Endothelial cell of umbilical vein (primary cell): ENCODE measurements at regions not wholly inside any gene's neighbourhood (a gene's known extent, or its start where the extent isn't known, plus 50 kb on each side); places are given as distances from the start of the nearest gene placed in this dataset.

Experiments
- BruUV-seq: library from RNA; stranded (reverse); fragments of 400-500 nt; replicated peaks from 2 replicates; lab custom pipeline; 2021; lab: Mats Ljungman, UMichigan
- CTCF ChIA-PET: fragments of 300-600, 350-600 bp; sonication (Branson Sonifier 250); formaldehyde crosslinking; loops from one replicate; lab custom pipeline; 2021; ENCODE audit warnings: antibody characterized with exemption, inconsistent platforms; lab: Charles Lee
- POLR2A ChIA-PET: fragments of 300-600, 350-600 bp; sonication (Branson Sonifier 250); formaldehyde crosslinking; loops from one replicate; lab custom pipeline; 2021; ENCODE audit warnings: antibody characterized with exemption, inconsistent platforms; lab: Charles Lee
- DNase-seq: peaks from one replicate; pipeline ENCODE4 v3.0.0-alpha.2; 2011; ENCODE audit warnings: low read depth, low spot score
- FAIRE-seq: peaks from 2 replicates; lab custom pipeline; 2011; peaks lifted over from hg19 to GRCh38; lab: Jason Lieb, UNC
- H2AFZ ChIP-seq: 2 replicates; pipeline ENCODE4 v1.6.0; 2012; ENCODE audit warnings: low read depth, low read length, control low read depth, inconsistent platforms
- H3K27ac ChIP-seq: 2 replicates; pipeline ENCODE4 v1.5.1; 2011; ENCODE audit warnings: low read depth, mild to moderate bottlenecking, control low read depth, low read length, moderate library complexity; ENCODE audit not compliant: insufficient read depth
- H3K27me3 ChIP-seq, 2 experiments: 2 replicates each; pipeline versions ENCODE4 v1.6.0 to v1.6.1; 2011; ENCODE audit warnings: low read length in 2 of 2, mixed read lengths in 1 of 2; ENCODE audit not compliant: control insufficient read depth in 2 of 2, insufficient read depth in 2 of 2
- H3K36me3 ChIP-seq, 2 experiments: 2 replicates in 1 of 2; 3 replicates in 1 of 2; pipeline ENCODE4 v1.5.1; 2011; ENCODE audit warnings: low read length in 2 of 2, mild to moderate bottlenecking in 1 of 2, moderate library complexity in 1 of 2; ENCODE audit not compliant: control insufficient read depth in 2 of 2, insufficient read depth in 2 of 2; ENCODE audit errors: extremely low read depth in 1 of 2
- H3K4me1 ChIP-seq: 3 replicates; pipeline ENCODE4 v1.5.1; 2011; ENCODE audit warnings: mild to moderate bottlenecking, low read length; ENCODE audit not compliant: control insufficient read depth, insufficient read depth; ENCODE audit errors: extremely low read depth
- H3K4me2 ChIP-seq: 2 replicates; pipeline ENCODE4 v1.6.1; 2011; ENCODE audit warnings: low read length, control low read depth, mixed read lengths; ENCODE audit not compliant: insufficient read depth
- H3K4me3 ChIP-seq, 3 experiments: fragments of 200-600 bp in 1 of 3; sonication (generic), shearing (Covaris generic) in 1 of 3; replicated peaks in 1 of 3; 2 replicates each; pipeline ENCODE4 v1.5.1; 2011 to 2016; ENCODE audit warnings: control low read depth in 3 of 3, low read length in 3 of 3, mild to moderate bottlenecking in 2 of 3, inconsistent platforms in 1 of 3, low read depth in 1 of 3, moderate library complexity in 1 of 3; ENCODE audit not compliant: insufficient read depth in 1 of 3
- H3K79me2 ChIP-seq: 2 replicates; pipeline ENCODE4 v1.6.0; 2012; ENCODE audit warnings: low read length, inconsistent platforms; ENCODE audit not compliant: control insufficient read depth, insufficient read depth
- H3K9ac ChIP-seq: replicated peaks from 2 replicates; pipeline ENCODE3; 2011; ENCODE audit warnings: low read length, control low read depth; ENCODE audit not compliant: insufficient read depth; ENCODE audit errors: extremely low read depth
- H3K9me1 ChIP-seq: replicated peaks from 3 replicates; pipeline ENCODE4 v1.6.0; 2011; ENCODE audit warnings: mild to moderate bottlenecking, low read length; ENCODE audit not compliant: control insufficient read depth, insufficient read depth; ENCODE audit errors: extremely low read depth
- H3K9me3 ChIP-seq: replicated peaks from 2 replicates; pipeline ENCODE4 v1.5.1; 2012; ENCODE audit warnings: low read length, inconsistent platforms; ENCODE audit not compliant: control insufficient read depth, insufficient read depth
- H4K20me1 ChIP-seq: replicated peaks from 2 replicates; pipeline ENCODE3; 2011; ENCODE audit warnings: mild to moderate bottlenecking, low read length; ENCODE audit not compliant: control insufficient read depth, insufficient read depth; ENCODE audit errors: extremely low read depth
- CTCF ChIP-seq, 2 donors: IDR thresholded peaks; 1 replicate in 1 of 2; 2 replicates in 1 of 2; pipeline ENCODE4 v1.5.1; 2011; ENCODE audit warnings: low read length in 2 of 2, mild to moderate bottlenecking in 2 of 2, moderate library complexity in 2 of 2, control low read depth in 1 of 2, inconsistent platforms in 1 of 2, low read depth in 1 of 2; ENCODE audit not compliant: insufficient read depth in 1 of 2; ENCODE audit errors: extremely low read depth in 1 of 2
- EZH2 ChIP-seq: IDR thresholded peaks from 2 replicates; pipeline ENCODE4 v1.6.1; 2012; ENCODE audit warnings: borderline replicate concordance, low read depth, mild to moderate bottlenecking, moderate library complexity, low read length, inconsistent platforms; ENCODE audit not compliant: severe bottlenecking
- FOS ChIP-seq: IDR thresholded peaks from 2 replicates; pipeline ENCODE4 v1.6.1; 2011; ENCODE audit warnings: mild to moderate bottlenecking, low read length, moderate library complexity, borderline replicate concordance; ENCODE audit not compliant: insufficient read depth
- GATA2 ChIP-seq: IDR thresholded peaks from 2 replicates; pipeline ENCODE4 v1.7.0; 2011; ENCODE audit warnings: low read depth, mild to moderate bottlenecking, moderate library complexity, mixed read lengths, low read length; ENCODE audit not compliant: insufficient read length, insufficient read depth
- JUN ChIP-seq: IDR thresholded peaks from 2 replicates; pipeline ENCODE4 v1.6.1; 2011; ENCODE audit warnings: borderline replicate concordance, low read depth; ENCODE audit not compliant: insufficient read length, insufficient read depth
- MAX ChIP-seq: IDR thresholded peaks from 2 replicates; pipeline ENCODE4 v1.6.1; 2011; ENCODE audit not compliant: insufficient read depth, insufficient read length
- MYC ChIP-seq: IDR thresholded peaks from one replicate; pipeline ENCODE4 v1.6.1; 2011; ENCODE audit warnings: mild to moderate bottlenecking, low read depth, low read length
- POLR2A ChIP-seq: IDR thresholded peaks from 2 replicates; pipeline ENCODE4 v1.6.1; 2012; ENCODE audit warnings: low read depth, mild to moderate bottlenecking, control low read depth, low read length
- POLR2AphosphoS5 ChIP-seq: IDR thresholded peaks from 2 replicates; pipeline ENCODE4 v1.6.1; 2012; ENCODE audit warnings: low read depth, mild to moderate bottlenecking, control low read depth, low read length, moderate library complexity; ENCODE audit not compliant: insufficient read depth
- dilution Hi-C: fragments of 300-500 bp; cut with MboI; formaldehyde crosslinking; loops from one replicate; pipeline ENCODE4 v1.15.0; 2019; ENCODE audit warnings: low sequenced_read_pairs; ENCODE audit not compliant: extremely low pct_ligation_motif_present
- intact Hi-C: fragments of 100-400 bp; cut with micrococcal nuclease; formaldehyde crosslinking; loops from one replicate; pipeline ENCODE4 v1.10.0; 2022

GRCh38 chr18:67919316-67919715, 402.8 kb upstream of the DSEL start:
- ChIA-PET CTCF (interaction anchor here (1.2 kb wide), 1 partner anchor 11 kb away, joined by 3 read pairs; no protein-coding TSS in a partner anchor), POLR2A (no interaction called here)
- Histone ChIP-seq H3K9ac (no peak overlapping the region), H4K20me1 (no peaks in the 10 kb centered on the region), H3K79me2 (no peaks in the 10 kb centered on the region), H3K4me1 (no peaks in the 10 kb centered on the region), H3K27ac (no peak overlapping the region), H3K4me3 (no peak overlapping the region), H2AFZ (no peak overlapping the region), H3K4me2 (no peak overlapping the region), H3K27me3 (no peaks in the 10 kb centered on the region), H3K9me1 (no peaks in the 10 kb centered on the region), H3K9me3 (no peaks in the 10 kb centered on the region), H3K36me3 (no peaks in the 10 kb centered on the region)
- dilution Hi-C loops (no loop called here), intact Hi-C loops (no loop called here)
- no peak for TF ChIP-seq JUN
- no peak for TF ChIP-seq POLR2AphosphoS5
- no peak for TF ChIP-seq POLR2A
- TF ChIP-seq MAX, result no peak
- TF ChIP-seq GATA2, result no peak
- no peak for TF ChIP-seq EZH2
- no peak for TF ChIP-seq MYC
- no peak for TF ChIP-seq FOS
- no peak for TF ChIP-seq CTCF (IDR thresholded peaks at IDR 0.05; ENCODE audit: extremely low read depth in 1 of 2, insufficient read depth in 1 of 2, low read depth in 1 of 2, low read length in 2 of 2)
- DNase-seq, result no peak
- no TSS peak for BruUV-seq
- FAIRE-seq, result no peak
